WTC11 (cell line): ENCODE measurements at regions not wholly inside any gene's neighbourhood (a gene's known extent, or its start where the extent isn't known, plus 50 kb on each side); places are given as distances from the start of the nearest gene placed in this dataset.

Experiments
- ATAC-seq: fragments of 200-7000 bp; cut with Tn5 transposase; 2 replicates; pipeline ENCODE4 v1.10.0; 2021; ENCODE audit warnings: mild to moderate bottlenecking, moderate library complexity
- CTCF ChIA-PET: fragments of 300-600 bp; sonication (Branson Sonifier 250); formaldehyde crosslinking; loops from one replicate; lab custom pipeline; 2021; ENCODE audit warnings: antibody characterized with exemption; lab: Charles Lee
- POLR2A ChIA-PET: fragments of 350-600 bp; sonication (Branson Sonifier 250); formaldehyde crosslinking; loops from one replicate; lab custom pipeline; 2021; ENCODE audit warnings: antibody characterized with exemption; lab: Charles Lee
- DNase-seq: peaks from one replicate; pipeline ENCODE4 v3.0.0; 2021; ENCODE audit warnings: low spot score
- H3K27ac Mint-ChIP-seq: 2 replicates; pipeline ENCODE4 v1.8.0; 2021; ENCODE audit warnings: mixed read lengths
- H3K27me3 Mint-ChIP-seq: 2 replicates; pipeline ENCODE4 v1.8.0; 2021; ENCODE audit warnings: low read depth, mild to moderate bottlenecking, moderate library complexity, mixed read lengths
- H3K36me3 Mint-ChIP-seq: 2 replicates; pipeline ENCODE4 v1.8.0; 2021; ENCODE audit warnings: mixed read lengths
- H3K4me1 Mint-ChIP-seq: 2 replicates; pipeline ENCODE4 v1.8.0; 2022; ENCODE audit warnings: mixed read lengths
- H3K4me3 Mint-ChIP-seq: 2 replicates; pipeline ENCODE4 v1.8.0; 2021; ENCODE audit warnings: mild to moderate bottlenecking, moderate library complexity, mixed read lengths
- H3K9me3 Mint-ChIP-seq: 2 replicates; pipeline ENCODE4 v1.8.0; 2021; ENCODE audit warnings: mixed read lengths
- ATF2 ChIP-seq: sonication (generic); formaldehyde crosslinking; IDR thresholded peaks from 2 replicates; pipeline ENCODE4 v1.8.1; 2022; ENCODE audit warnings: low read depth, missing genetic modification reagents, borderline replicate concordance
- ATF6 ChIP-seq: sonication (generic); formaldehyde crosslinking; IDR thresholded peaks from 2 replicates; pipeline ENCODE4 v1.8.1; 2023; ENCODE audit warnings: mild to moderate bottlenecking, missing genetic modification reagents
- CTCF ChIP-seq: fragments of 200-600 bp; IDR thresholded peaks from 2 replicates; pipeline ENCODE4 v1.8.0; 2022; ENCODE audit warnings: antibody characterized with exemption
- E2F4 ChIP-seq: sonication (generic); formaldehyde crosslinking; IDR thresholded peaks from 2 replicates; pipeline ENCODE4 v1.8.1; 2022; ENCODE audit warnings: low read depth, mild to moderate bottlenecking, moderate library complexity, missing genetic modification reagents, borderline replicate concordance
- EMX1 ChIP-seq: fragments of 250-450 bp; sonication (Bioruptor Pico); IDR thresholded peaks from 2 replicates; pipeline ENCODE4 v1.8.0; 2021; ENCODE audit warnings: mild to moderate bottlenecking
- FOXK1 ChIP-seq: sonication (generic); formaldehyde crosslinking; IDR thresholded peaks from 2 replicates; pipeline ENCODE4 v1.8.0; 2022; ENCODE audit warnings: mild to moderate bottlenecking, moderate library complexity, missing genetic modification reagents
- MYBL2 ChIP-seq: sonication (generic); formaldehyde crosslinking; IDR thresholded peaks from 2 replicates; pipeline ENCODE4 v1.8.1; 2023; ENCODE audit warnings: mild to moderate bottlenecking, moderate library complexity, missing genetic modification reagents
- NFATC4 ChIP-seq: fragments of 250-450 bp; sonication (Bioruptor Pico); IDR thresholded peaks from 2 replicates; pipeline ENCODE4 v1.9.0; 2021; ENCODE audit warnings: mild to moderate bottlenecking
- NR1H2 ChIP-seq: sonication (generic); formaldehyde crosslinking; IDR thresholded peaks from 2 replicates; pipeline ENCODE4 v1.9.0; 2021; ENCODE audit warnings: mild to moderate bottlenecking, moderate library complexity, missing genetic modification reagents
- SMAD3 ChIP-seq: sonication (generic); formaldehyde crosslinking; IDR thresholded peaks from 2 replicates; pipeline ENCODE4 v1.8.0; 2022; ENCODE audit warnings: missing genetic modification reagents, mild to moderate bottlenecking, borderline replicate concordance
- SOX15 ChIP-seq: fragments of 250-450 bp; sonication (Bioruptor Pico); IDR thresholded peaks from 2 replicates; pipeline ENCODE4 v1.9.0; 2021; ENCODE audit warnings: mild to moderate bottlenecking
- STAT6 ChIP-seq: sonication (generic); formaldehyde crosslinking; conservative IDR thresholded peaks from 2 replicates; pipeline ENCODE4 v1.8.1; 2023; ENCODE audit warnings: mild to moderate bottlenecking, low read depth, missing genetic modification reagents, moderate library complexity
- USF1 ChIP-seq: sonication (generic); formaldehyde crosslinking; IDR thresholded peaks from 2 replicates; pipeline ENCODE4 v1.8.0; 2022; ENCODE audit warnings: mild to moderate bottlenecking, missing genetic modification reagents
- ZNF317 ChIP-seq: sonication (generic); formaldehyde crosslinking; IDR thresholded peaks from 2 replicates; pipeline ENCODE4 v1.8.1; 2023; ENCODE audit warnings: low read depth, mild to moderate bottlenecking, moderate library complexity, missing genetic modification reagents, borderline replicate concordance
- ZNF416 ChIP-seq: fragments of 250-450 bp; sonication (Bioruptor Pico); IDR thresholded peaks from 2 replicates; pipeline ENCODE4 v1.9.0; 2021; ENCODE audit warnings: mild to moderate bottlenecking, inconsistent platforms

GRCh38 chr5:110073534-110073933 is 383.8 kb downstream of the MAN2A1 start:
- H3K4me1 Mint-ChIP-seq, result no peaks in the 10 kb centered on the region
- CTCF ChIA-PET, result no interaction called here
- no peak for TF ChIP-seq USF1 (CRISPR knock-in tag)
- TF ChIP-seq MYBL2 (CRISPR knock-in tag), result no peak
- TF ChIP-seq FOXK1, result no peak
- no peak for TF ChIP-seq ATF2 (CRISPR knock-in tag)
- TF ChIP-seq ATF6 (CRISPR knock-in tag), result no peak
- H3K4me3 Mint-ChIP-seq, result no peak overlapping the region
- peaks cover 71% of the 10 kb centered on the region for H3K9me3 Mint-ChIP-seq
- POLR2A ChIA-PET, result no interaction called here
- DNase-seq, result no peak
- H3K27me3 Mint-ChIP-seq, result no peaks in the 10 kb centered on the region
- H3K36me3 Mint-ChIP-seq, result peaks cover 17% of the 10 kb centered on the region
- no peak for ATAC-seq
- no peak overlapping the region for H3K27ac Mint-ChIP-seq

- TF ChIP-seq ZNF416 (CRISPR knock-in tag) (no peak), SMAD3 (CRISPR knock-in tag) (no peak), NR1H2 (no peak)
- H3K9me3 Mint-ChIP-seq, result peaks cover 51% of the 10 kb centered on the region
- no peaks in the 10 kb centered on the region for H3K27me3 Mint-ChIP-seq
- POLR2A ChIA-PET, result no interaction called here
- DNase-seq (no peak), ATAC-seq (no peak)
- H3K4me3 Mint-ChIP-seq, result no peak overlapping the region
- peaks cover 17% of the 10 kb centered on the region for H3K36me3 Mint-ChIP-seq
- no peaks in the 10 kb centered on the region for H3K4me1 Mint-ChIP-seq
- CTCF ChIA-PET, result no interaction called here
- no peak overlapping the region for H3K27ac Mint-ChIP-seq
These were observed 385.9 kb downstream of the MAN2A1 start for GRCh38 chr5:110075656-110076055.

- H3K9me3 Mint-ChIP-seq, result peaks cover 41% of the 10 kb centered on the region
- DNase-seq (no peak), ATAC-seq (no peak)
- no peaks in the 10 kb centered on the region for H3K27me3 Mint-ChIP-seq
- H3K36me3 Mint-ChIP-seq, result peaks cover 17% of the 10 kb centered on the region
- ChIA-PET POLR2A (no interaction called here), CTCF (no interaction called here)
- no peak overlapping the region for H3K27ac Mint-ChIP-seq
- TF ChIP-seq ZNF317, result no peak
- TF ChIP-seq CTCF, result no peak
- no peak for TF ChIP-seq SOX15 (CRISPR knock-in tag)
- no peak for TF ChIP-seq E2F4 (CRISPR knock-in tag)
- no peak for TF ChIP-seq STAT6 (CRISPR knock-in tag)
- no peak for TF ChIP-seq ATF6 (CRISPR knock-in tag)
- no peak for TF ChIP-seq EMX1 (CRISPR knock-in tag)
- no peak for TF ChIP-seq NFATC4 (CRISPR knock-in tag)
- H3K4me1 Mint-ChIP-seq, result no peaks in the 10 kb centered on the region
- no peak overlapping the region for H3K4me3 Mint-ChIP-seq
These were observed 387.4 kb downstream of the MAN2A1 start for GRCh38 chr5:110077147-110077546.
